HCT116 (cell line): ENCODE measurements at regions not wholly inside any gene's neighbourhood (a gene's known extent, or its start where the extent isn't known, plus 50 kb on each side); places are given as distances from the start of the nearest gene placed in this dataset.

Experiments
- ATAC-seq: fragments of 200-7000 bp; cut with Tn5 transposase; 2 replicates; pipeline ENCODE4 v1.9.1; 2020; ENCODE audit warnings: mild to moderate bottlenecking, moderate library complexity
- BruUV-seq: library from RNA; stranded (reverse); fragments of 400-500 nt; replicated peaks from 2 replicates; lab custom pipeline; 2021; lab: Mats Ljungman, UMichigan
- CTCF ChIA-PET: fragments of 300-600 bp; sonication (Branson Sonifier 250); formaldehyde crosslinking; loops from one replicate; lab custom pipeline; 2021; ENCODE audit warnings: antibody characterized with exemption; lab: Charles Lee
- POLR2A ChIA-PET: fragments of 300-600, 350-600 bp; sonication (Branson Sonifier 250); formaldehyde crosslinking; loops from one replicate; lab custom pipeline; 2021; ENCODE audit warnings: antibody characterized with exemption; lab: Charles Lee
- RAD21 ChIA-PET, 2 experiments: fragments of 300-600 bp; sonication (Branson Sonifier 250); formaldehyde crosslinking; loops; one replicate each; lab custom pipeline; 2023; ENCODE audit warnings: low total read pairs in 2 of 2; ENCODE audit not compliant: uncharacterized antibody in 2 of 2, unreplicated experiment in 2 of 2, low non-redundant PET in 1 of 2; lab: Charles Lee
- DNase-seq: peaks from one replicate; pipeline ENCODE4 v3.0.0-alpha.2; 2010; ENCODE audit warnings: low read depth, low spot score
- H2AFZ ChIP-seq: fragments of 200-600 bp; shearing (Covaris generic), sonication (generic); 2 replicates; pipeline ENCODE4 v1.6.1; 2017; ENCODE audit warnings: low read depth, mixed run types, mixed read lengths, antibody characterized with exemption, low read length; ENCODE audit not compliant: poor library complexity, severe bottlenecking
- H3K27ac ChIP-seq: 2 replicates; pipeline ENCODE4 v1.5.1; 2012; ENCODE audit warnings: low read depth, low read length
- H3K27me3 ChIP-seq: fragments of 200-600 bp; sonication (generic); 2 replicates; pipeline ENCODE4 v1.6.1; 2016; ENCODE audit warnings: mixed run types, low read length, mixed read lengths; ENCODE audit not compliant: insufficient read depth
- H3K36me3 ChIP-seq, 2 experiments: fragments of 200-500 bp in 1 of 2; fragments of 200-600 bp in 1 of 2; sonication (Bioruptor generic) in 1 of 2; sonication (generic) in 1 of 2; 2 replicates each; pipeline versions ENCODE4 v1.5.1 to v1.6.1; 2014 to 2016; ENCODE audit warnings: low read length in 2 of 2, inconsistent platforms in 1 of 2, mixed read lengths in 1 of 2, mixed run types in 1 of 2; ENCODE audit not compliant: insufficient read depth in 2 of 2, control insufficient read depth in 1 of 2
- H3K4me1 ChIP-seq, 2 experiments: fragments of 200-600 bp in 1 of 2; sonication (generic) in 1 of 2; 2 replicates each; pipeline versions ENCODE4 v1.5.1 to v1.6.1; 2012 to 2017; ENCODE audit warnings: low read length in 2 of 2, inconsistent platforms in 1 of 2, mild to moderate bottlenecking in 1 of 2, mixed read lengths in 1 of 2, mixed run types in 1 of 2, moderate library complexity in 1 of 2; ENCODE audit not compliant: insufficient read depth in 2 of 2, control insufficient read depth in 1 of 2
- H3K4me2 ChIP-seq: fragments of 200-600 bp; sonication (generic); 2 replicates; pipeline ENCODE4 v1.6.1; 2017; ENCODE audit warnings: mixed run types, low read length, mixed read lengths
- H3K4me3 ChIP-seq, 2 experiments: fragments of 200-600 bp in 1 of 2; sonication (generic) in 1 of 2; replicated peaks in 1 of 2; 2 replicates each; pipeline ENCODE4 v1.5.1; 2011 to 2016; ENCODE audit warnings: low read length in 2 of 2, control low read depth in 1 of 2, low read depth in 1 of 2, mild to moderate bottlenecking in 1 of 2, mixed read lengths in 1 of 2, mixed run types in 1 of 2
- H3K79me2 ChIP-seq: fragments of 200-600 bp; sonication (generic); 2 replicates; pipeline ENCODE4 v1.6.1; 2017; ENCODE audit warnings: mild to moderate bottlenecking, mixed run types, low read length, moderate library complexity, mixed read lengths; ENCODE audit not compliant: insufficient read depth
- H3K9ac ChIP-seq: fragments of 200-600 bp; sonication (generic); 2 replicates; pipeline ENCODE4 v1.6.1; 2016; ENCODE audit warnings: low read length, mixed read lengths
- H3K9me2 ChIP-seq: fragments of 200-600 bp; sonication (generic), shearing (Covaris generic); 2 replicates; pipeline ENCODE4 v1.6.1; 2017; ENCODE audit warnings: mixed run types, mild to moderate bottlenecking, moderate library complexity; ENCODE audit not compliant: insufficient read depth
- H3K9me3 ChIP-seq, 2 experiments: fragments of 200-500 bp in 1 of 2; fragments of 200-600 bp in 1 of 2; sonication (Bioruptor generic) in 1 of 2; sonication (generic) in 1 of 2; 2 replicates each; pipeline ENCODE4 v1.6.1; 2014 to 2017; ENCODE audit warnings: low read length in 2 of 2, mixed read lengths in 2 of 2, inconsistent platforms in 1 of 2, low read depth in 1 of 2, mild to moderate bottlenecking in 1 of 2, mixed run types in 1 of 2, moderate library complexity in 1 of 2; ENCODE audit not compliant: control insufficient read depth in 1 of 2, insufficient read depth in 1 of 2
- H4K20me1 ChIP-seq: fragments of 200-600 bp; sonication (generic), shearing (Covaris generic); 2 replicates; pipeline ENCODE4 v1.6.1; 2017; ENCODE audit warnings: mixed run types, mild to moderate bottlenecking, moderate library complexity; ENCODE audit not compliant: insufficient read depth
- ATF3 ChIP-seq: IDR thresholded peaks from 2 replicates; pipeline ENCODE4 v1.6.1; 2012
- CBX3 ChIP-seq: IDR thresholded peaks from 2 replicates; pipeline ENCODE4 v1.6.1; 2012; ENCODE audit warnings: low read depth
- CEBPB ChIP-seq: IDR thresholded peaks from 2 replicates; pipeline ENCODE4 v1.6.1; 2012; ENCODE audit warnings: low read depth
- EGR1 ChIP-seq: IDR thresholded peaks from 2 replicates; pipeline ENCODE4 v1.6.1; 2012; ENCODE audit warnings: low read depth
- ELF1 ChIP-seq: IDR thresholded peaks from 2 replicates; pipeline ENCODE4 v1.6.1; 2012; ENCODE audit warnings: low read depth, borderline replicate concordance
- EZH2 ChIP-seq: fragments of 200-600 bp; sonication (generic); IDR thresholded peaks from 2 replicates; pipeline ENCODE4 v1.6.1; 2017; ENCODE audit warnings: antibody characterized with exemption, mixed run types
- FOSL1 ChIP-seq: IDR thresholded peaks from 2 replicates; pipeline ENCODE4 v1.6.1; 2012; ENCODE audit warnings: low read depth
- JUND ChIP-seq: IDR thresholded peaks from 2 replicates; pipeline ENCODE4 v1.6.1; 2012
- POLR2A ChIP-seq: IDR thresholded peaks from 2 replicates; pipeline ENCODE4 v1.7.0; 2011; ENCODE audit warnings: borderline replicate concordance; ENCODE audit not compliant: insufficient read depth, insufficient read length; ENCODE audit errors: extremely low read depth
- POLR2AphosphoS5 ChIP-seq: IDR thresholded peaks from 2 replicates; pipeline ENCODE4 v1.6.1; 2011; ENCODE audit warnings: mild to moderate bottlenecking, low read depth, low read length, moderate library complexity
- RAD21 ChIP-seq: IDR thresholded peaks from 2 replicates; pipeline ENCODE4 v1.6.1; 2012; ENCODE audit warnings: low read depth, mild to moderate bottlenecking
- SIN3A ChIP-seq: IDR thresholded peaks from 2 replicates; pipeline ENCODE4 v1.6.1; 2012; ENCODE audit warnings: low read depth
- SP1 ChIP-seq: IDR thresholded peaks from 2 replicates; pipeline ENCODE4 v1.6.1; 2012; ENCODE audit warnings: low read depth
- SRF ChIP-seq: IDR thresholded peaks from 2 replicates; pipeline ENCODE4 v1.6.1; 2012; ENCODE audit warnings: low read depth
- ZBTB33 ChIP-seq: IDR thresholded peaks from 2 replicates; pipeline ENCODE4 v1.6.1; 2011; ENCODE audit warnings: mild to moderate bottlenecking, low read length, moderate library complexity; ENCODE audit not compliant: insufficient replicate concordance; ENCODE audit errors: extremely low read depth
- ZFX ChIP-seq: fragments of 450-650 bp; IDR thresholded peaks from 2 replicates; pipeline ENCODE4 v1.6.1; 2017
- ZNF274 ChIP-seq: fragments of 200-500 bp; sonication (Bioruptor generic); IDR thresholded peaks from 2 replicates; pipeline ENCODE4 v1.6.1; 2014; ENCODE audit warnings: mild to moderate bottlenecking, low read depth, low read length, inconsistent platforms
- intact Hi-C: fragments of 100-400 bp; cut with micrococcal nuclease; formaldehyde crosslinking; loops from 2 replicates; pipeline ENCODE4 v1.10.0; 2022
- TF ChIP-seq, protein P1 (sequence below): IDR thresholded peaks from 2 replicates; pipeline ENCODE4 v1.6.1; 2012
- TF ChIP-seq, protein P2 (sequence below), 3 experiments: fragments of 200-600 bp in 1 of 3; sonication (generic) in 1 of 3; IDR thresholded peaks in 2 of 3; conservative IDR thresholded peaks in 1 of 3; 2 replicates each; pipeline ENCODE4 v1.5.1; 2012 to 2017; ENCODE audit warnings: low read depth in 2 of 3, low read length in 2 of 3, antibody characterized with exemption in 1 of 3, borderline replicate concordance in 1 of 3, control low read depth in 1 of 3, mild to moderate bottlenecking in 1 of 3, mixed read lengths in 1 of 3, mixed run types in 1 of 3, moderate library complexity in 1 of 3; ENCODE audit not compliant: insufficient read depth in 1 of 3

GRCh38 chr2:138228101-138228500, 263.8 kb downstream of the HNMT start:
- Histone ChIP-seq H4K20me1 (no peaks in the 10 kb centered on the region), H3K9me2 (no peaks in the 10 kb centered on the region), H3K4me2 (no peak overlapping the region), H3K27me3 (no peaks in the 10 kb centered on the region), H3K4me3 (no peak overlapping the region), H3K9me3 (no peaks in the 10 kb centered on the region), H3K4me1 (no peaks in the 10 kb centered on the region), H3K79me2 (no peaks in the 10 kb centered on the region), H3K27ac (no peak overlapping the region), H3K36me3 (no peaks in the 10 kb centered on the region), H3K9ac (no peak overlapping the region), H2AFZ (no peak overlapping the region)
- DNase-seq (no peak), ATAC-seq (no peak)
- ChIA-PET RAD21 (no interaction called here), POLR2A (no interaction called here), CTCF (no interaction called here)
- TF ChIP-seq POLR2AphosphoS5 (no peak), POLR2A (no peak), FOSL1 (no peak)
- TF ChIP-seq, protein P1, sequence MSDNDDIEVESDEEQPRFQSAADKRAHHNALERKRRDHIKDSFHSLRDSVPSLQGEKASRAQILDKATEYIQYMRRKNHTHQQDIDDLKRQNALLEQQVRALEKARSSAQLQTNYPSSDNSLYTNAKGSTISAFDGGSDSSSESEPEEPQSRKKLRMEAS: no peak
- intact Hi-C loops: no loop called here
- no TSS peak for BruUV-seq

DNA sequence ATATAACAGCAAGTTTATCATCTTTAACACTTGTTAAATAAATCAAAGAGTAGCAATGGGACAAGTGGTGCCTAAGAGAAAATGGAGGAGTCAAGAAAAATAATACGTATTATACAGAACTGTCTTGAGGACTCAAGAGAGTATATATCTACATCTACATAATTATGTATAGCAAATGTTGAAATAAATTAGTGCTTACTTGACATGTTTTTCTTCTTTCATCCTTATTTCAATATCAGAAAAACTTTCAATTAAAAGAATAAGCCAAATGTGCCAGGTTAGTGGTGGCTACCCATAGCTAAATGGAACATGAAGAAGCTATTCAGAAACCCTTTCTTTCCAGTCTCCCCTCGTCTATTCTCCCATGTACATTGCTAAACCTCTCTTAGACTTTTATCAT, 267.3 kb upstream of the SPOPL start:
- ATAC-seq: no peak
- Histone ChIP-seq H2AFZ (no peak overlapping the region), H4K20me1 (no peaks in the 10 kb centered on the region), H3K27me3 (no peaks in the 10 kb centered on the region), H3K9ac (no peak overlapping the region), H3K4me1 (no peaks in the 10 kb centered on the region), H3K79me2 (no peaks in the 10 kb centered on the region), H3K4me3 (no peak overlapping the region), H3K4me2 (no peak overlapping the region), H3K27ac (no peak overlapping the region), H3K9me2 (no peaks in the 10 kb centered on the region), H3K9me3 (no peaks in the 10 kb centered on the region), H3K36me3 (no peaks in the 10 kb centered on the region)
- BruUV-seq: no TSS peak
- POLR2A ChIA-PET: no interaction called here
- TF ChIP-seq ATF3 (no peak), SIN3A (no peak), POLR2A (no peak), EGR1 (no peak), CEBPB (no peak), FOSL1 (no peak), ZNF274 (no peak), SRF (no peak), EZH2 (no peak), SP1 (no peak), ELF1 (no peak), RAD21 (no peak), JUND (no peak), ZFX (no peak), CBX3 (no peak), ZBTB33 (no peak), POLR2AphosphoS5 (no peak)
- TF ChIP-seq, protein P2, sequence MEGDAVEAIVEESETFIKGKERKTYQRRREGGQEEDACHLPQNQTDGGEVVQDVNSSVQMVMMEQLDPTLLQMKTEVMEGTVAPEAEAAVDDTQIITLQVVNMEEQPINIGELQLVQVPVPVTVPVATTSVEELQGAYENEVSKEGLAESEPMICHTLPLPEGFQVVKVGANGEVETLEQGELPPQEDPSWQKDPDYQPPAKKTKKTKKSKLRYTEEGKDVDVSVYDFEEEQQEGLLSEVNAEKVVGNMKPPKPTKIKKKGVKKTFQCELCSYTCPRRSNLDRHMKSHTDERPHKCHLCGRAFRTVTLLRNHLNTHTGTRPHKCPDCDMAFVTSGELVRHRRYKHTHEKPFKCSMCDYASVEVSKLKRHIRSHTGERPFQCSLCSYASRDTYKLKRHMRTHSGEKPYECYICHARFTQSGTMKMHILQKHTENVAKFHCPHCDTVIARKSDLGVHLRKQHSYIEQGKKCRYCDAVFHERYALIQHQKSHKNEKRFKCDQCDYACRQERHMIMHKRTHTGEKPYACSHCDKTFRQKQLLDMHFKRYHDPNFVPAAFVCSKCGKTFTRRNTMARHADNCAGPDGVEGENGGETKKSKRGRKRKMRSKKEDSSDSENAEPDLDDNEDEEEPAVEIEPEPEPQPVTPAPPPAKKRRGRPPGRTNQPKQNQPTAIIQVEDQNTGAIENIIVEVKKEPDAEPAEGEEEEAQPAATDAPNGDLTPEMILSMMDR (IDR thresholded peaks at IDR 0.05 in 2 of 3, conservative IDR thresholded peaks at IDR 0.05 in 1 of 3; ENCODE audit: borderline replicate concordance in 1 of 3, insufficient read depth in 1 of 3, low read depth in 2 of 3, low read length in 2 of 3): no peak
- TF ChIP-seq, protein P1: no peak
- DNase-seq: no peak
- intact Hi-C loops: no loop called here
- RAD21 ChIA-PET: no interaction called here
- CTCF ChIA-PET: no interaction called here
